Retina (tissue), 1 donor: ENCODE measurements at regions not wholly inside any gene's neighbourhood (a gene's known extent, or its start where the extent isn't known, plus 50 kb on each side); places are given as distances from the start of the nearest gene placed in this dataset.
"Not testable (repeated sequence)": the region's sequence is repeated elsewhere in the genome, so short reads cannot be mapped to it uniquely, and the experiment has no call there.

Experiments used
- DNase-seq: peaks from one replicate; pipeline ENCODE4 v3.0.0-alpha.2; 2016

DNA sequence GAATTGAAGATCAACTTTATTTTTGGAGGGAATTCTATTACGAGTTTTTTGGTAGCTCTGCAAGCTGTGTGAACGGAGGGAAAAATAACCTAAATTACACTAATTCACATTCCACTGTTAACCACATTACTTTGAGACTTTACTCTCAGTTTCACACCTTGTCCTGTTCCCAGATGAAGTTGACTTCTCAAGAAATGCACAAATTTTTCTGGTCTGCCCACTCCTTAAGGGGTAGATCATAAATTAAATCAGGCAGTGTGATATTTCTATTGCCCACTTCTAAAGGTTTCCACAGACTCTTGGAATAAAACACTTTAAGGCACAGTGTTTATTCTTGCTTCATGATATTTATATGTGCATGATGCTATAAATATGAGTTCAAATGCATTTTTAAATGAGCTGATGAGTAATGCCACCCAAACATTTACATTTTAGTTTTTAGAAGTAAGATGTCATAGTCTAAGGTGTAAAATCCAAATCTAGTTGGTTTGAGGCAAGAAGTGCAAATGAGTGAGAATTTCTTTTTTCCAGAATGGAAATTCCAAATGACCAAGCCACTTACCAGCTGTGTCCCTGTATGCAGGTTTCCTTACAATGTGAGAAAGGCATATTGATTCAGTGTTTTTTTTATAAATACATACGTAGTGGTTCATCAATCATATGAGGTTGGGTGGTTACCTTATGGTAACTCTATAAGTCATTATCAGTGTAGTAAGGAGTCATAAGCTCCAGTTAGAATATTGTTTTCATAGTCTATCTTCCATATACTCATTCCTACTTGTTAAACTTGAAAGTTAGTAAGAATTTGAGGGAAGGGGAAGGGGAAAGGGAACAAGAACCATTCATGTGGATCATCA is 437.7 kb upstream of the MEF2C start:
- no peak for DNase-seq

DNA sequence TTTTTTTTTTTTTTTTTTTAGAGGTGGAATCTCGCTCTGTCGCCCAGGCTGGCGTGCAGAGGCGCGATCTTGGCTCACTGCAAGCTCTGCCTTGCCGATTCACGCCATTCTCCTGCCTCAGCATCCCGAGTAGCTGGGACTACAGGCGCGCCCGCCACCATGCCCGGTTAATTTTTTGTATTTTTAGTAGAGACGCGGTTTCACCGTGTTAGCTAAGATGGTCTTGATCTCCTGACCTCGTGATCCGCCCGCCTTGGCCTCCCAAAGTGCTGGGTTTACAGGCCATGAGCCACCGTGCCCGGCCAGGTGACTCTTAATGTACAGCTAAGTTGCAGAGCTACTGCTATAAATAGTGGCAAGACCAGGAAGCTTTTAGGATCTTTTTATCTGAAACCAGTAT is 434.9 kb upstream of the MEF2C start:
- DNase-seq: not testable (repeated sequence)

DNA sequence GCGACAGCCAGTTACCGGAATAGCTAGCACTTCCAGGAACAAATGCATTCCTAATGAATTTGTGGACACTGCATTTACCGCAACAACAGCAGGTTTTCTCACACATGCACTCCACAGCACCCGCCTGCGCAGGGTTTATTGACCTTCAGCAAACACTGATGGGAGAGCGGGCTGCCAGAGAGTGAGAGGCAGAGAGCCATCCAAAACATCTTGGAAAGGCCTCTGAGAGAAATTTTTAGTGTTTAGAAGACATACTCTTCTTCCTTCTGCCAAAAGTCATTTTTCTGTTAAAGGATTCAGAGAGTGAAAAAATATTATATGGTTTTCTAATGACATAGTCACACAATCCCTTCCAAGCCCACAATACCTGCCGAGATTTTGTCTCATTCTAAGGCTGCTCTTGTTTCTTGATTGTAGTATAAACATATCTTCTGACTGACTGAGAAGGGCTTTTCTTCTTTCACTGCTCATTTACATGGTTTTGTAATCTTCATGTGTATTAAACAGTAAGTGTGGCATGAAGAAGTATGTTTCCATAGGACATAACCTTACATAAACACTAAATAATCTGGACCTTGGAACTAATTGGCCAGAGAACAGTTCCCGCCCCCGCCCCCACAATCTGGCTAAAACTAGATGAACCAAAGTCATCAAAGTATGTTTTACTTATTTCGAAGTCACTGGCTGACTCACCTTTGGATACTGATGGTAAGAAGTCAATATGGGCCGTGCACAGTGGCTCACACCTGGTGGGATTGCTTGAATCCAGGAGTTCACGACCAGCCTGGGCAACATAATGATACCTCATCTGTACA is 432.5 kb upstream of the MEF2C start:
- no peak for DNase-seq

DNA sequence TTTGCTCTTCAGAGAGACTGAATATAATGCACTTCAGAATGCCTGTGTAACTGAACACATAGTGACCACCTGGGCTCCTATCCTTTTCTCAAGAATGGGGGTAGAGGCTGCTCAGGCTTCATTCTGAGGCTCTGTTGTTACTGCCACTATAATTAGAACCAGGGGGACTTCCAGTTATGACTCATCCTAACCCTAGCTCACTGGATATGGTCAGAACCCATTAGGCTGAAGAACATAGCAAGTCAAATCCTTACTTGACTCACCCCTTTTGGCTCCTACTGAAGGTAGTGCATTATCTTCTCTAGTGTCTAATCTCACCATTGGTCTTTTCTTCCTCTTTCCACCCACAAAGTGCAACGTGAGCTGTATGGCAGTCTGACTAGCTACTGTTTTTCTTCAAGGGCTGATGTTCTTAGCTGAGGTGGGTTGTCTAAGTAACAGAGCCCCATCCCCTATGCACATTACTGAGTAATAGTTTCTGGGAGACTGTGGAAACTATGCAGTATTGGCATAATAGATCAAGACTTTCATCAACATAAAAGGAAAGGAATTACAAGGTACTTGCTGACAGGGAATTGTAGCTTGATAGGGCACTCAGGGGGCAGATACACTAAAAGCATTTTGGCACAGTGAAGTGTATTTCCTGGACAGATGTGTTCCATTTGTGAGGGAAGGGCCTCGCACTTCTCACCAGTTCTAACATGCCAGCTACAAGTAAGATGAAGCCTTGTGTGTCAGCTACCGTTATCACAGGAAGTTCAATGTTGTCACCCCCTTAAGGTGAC is 431.0 kb upstream of the MEF2C start:
- no peak for DNase-seq

DNA sequence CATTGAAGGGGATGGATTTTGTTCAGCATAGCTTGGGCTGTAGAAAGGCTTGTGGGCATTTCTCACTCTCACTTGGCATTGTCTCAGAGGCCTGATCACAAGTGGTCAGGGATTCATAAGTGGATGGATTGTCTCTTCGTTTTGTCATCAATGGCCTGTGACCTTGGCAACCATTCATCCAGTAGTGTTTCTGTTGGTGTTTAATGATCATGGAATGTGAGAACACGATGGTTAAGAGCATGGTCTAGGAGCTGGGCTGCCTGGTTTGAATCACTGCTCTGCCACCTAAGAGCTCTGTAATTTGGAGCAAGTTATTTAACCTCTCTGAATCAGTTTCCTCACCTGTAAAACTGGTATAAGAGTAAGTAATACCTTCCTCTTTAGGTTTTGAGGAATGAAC is 430.1 kb upstream of the MEF2C start:
- no peak for DNase-seq

DNA sequence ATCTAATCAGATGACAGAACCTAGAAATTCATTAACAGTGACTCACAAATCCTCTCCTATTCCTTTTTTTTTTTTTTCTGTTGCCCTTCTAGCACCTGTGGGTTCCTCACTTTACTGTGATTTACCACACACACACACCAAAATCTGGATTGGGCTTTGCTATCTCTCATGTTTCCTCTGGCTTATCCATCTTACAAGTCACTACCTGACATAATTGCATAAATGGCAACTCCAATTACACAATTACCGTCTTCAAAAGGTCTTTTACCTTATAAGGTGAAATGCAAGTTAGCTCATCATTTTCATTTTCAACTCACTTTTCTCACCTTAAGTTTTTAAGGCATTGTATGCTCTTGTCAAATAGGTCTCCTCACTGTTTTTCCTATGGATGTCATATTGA is 426.3 kb upstream of the MEF2C start:
- DNase-seq: no peak

DNA sequence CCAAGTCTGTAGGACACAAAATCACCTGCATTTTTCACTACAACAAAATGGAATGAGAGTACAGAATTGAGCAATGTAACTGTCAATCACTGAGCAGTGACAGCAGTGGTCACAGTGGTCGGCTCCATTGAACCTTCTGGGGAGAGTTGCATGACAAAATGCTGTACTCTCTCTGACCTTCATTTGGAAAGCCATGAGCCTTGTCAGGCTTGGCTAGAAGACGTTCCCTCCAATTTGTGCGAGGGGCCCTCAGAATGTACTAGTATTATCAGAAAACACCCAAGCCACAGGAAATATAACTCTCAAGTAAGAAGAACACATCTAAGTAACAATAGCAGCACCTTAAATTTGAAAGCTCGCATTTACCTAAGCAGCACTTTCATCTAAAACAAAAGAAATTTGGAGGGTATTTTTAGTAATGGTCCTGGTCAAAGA is 425.6 kb upstream of the MEF2C start:
- DNase-seq: no peak

DNA sequence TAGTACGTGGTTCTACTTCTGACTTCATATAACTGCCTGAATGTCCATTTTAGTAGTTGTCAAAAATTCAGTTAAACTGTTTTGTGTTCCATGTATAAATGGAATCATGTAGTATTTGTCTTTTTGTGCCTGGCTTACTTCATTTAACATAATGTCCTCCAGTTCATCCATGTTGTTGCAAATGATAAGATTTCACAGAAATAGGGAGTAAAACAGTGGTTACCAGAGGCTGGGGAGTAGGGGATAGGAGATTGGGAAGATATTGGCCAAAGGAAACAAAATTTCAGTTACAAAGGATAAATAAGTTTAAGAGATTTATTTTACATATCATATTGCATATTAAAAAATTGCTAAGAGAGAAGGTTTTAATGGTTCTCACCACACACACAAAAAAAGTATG is 425.0 kb upstream of the MEF2C start:
- no peak for DNase-seq

DNA sequence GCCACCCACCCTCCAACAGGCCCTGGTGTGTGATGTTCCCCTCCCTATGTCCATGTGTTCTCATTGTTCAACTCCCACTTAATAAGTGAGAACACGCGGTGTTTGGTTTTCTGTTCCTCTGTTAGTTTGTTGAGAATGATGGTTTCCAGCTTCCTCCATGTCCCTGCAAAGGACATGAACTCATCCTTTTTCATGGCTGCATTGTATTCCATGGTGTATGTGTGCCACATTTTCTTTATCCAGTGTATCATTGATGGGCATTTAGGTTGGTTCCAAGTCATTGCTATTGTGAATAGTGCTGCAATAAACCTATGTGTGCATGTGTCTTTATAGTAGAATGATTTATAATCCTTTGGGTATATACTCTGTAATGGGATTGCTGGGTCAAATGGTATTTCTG is 424.2 kb upstream of the MEF2C start:
- not testable (repeated sequence) for DNase-seq

DNA sequence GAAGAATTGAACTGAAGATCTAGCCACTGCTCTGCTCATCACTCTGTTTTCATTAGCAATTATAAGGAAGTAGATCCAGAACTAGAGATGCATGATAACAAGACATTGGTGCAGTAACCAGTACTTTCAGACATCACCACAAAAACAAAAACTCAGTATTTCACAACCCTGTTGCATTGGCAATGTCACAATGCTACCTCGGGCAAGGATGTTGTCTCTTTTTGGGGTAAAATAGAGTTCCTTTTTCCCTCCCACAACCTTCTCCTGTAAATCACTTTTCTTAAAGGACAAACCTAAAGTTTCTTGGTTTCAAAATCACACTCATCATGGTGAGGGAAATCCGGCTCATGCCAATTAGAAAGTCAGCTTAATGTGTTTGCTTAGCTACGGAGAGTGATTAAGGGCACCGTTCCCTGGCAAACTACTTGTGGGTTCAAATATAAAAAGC is 420.1 kb upstream of the MEF2C start:
- no peak for DNase-seq

DNA sequence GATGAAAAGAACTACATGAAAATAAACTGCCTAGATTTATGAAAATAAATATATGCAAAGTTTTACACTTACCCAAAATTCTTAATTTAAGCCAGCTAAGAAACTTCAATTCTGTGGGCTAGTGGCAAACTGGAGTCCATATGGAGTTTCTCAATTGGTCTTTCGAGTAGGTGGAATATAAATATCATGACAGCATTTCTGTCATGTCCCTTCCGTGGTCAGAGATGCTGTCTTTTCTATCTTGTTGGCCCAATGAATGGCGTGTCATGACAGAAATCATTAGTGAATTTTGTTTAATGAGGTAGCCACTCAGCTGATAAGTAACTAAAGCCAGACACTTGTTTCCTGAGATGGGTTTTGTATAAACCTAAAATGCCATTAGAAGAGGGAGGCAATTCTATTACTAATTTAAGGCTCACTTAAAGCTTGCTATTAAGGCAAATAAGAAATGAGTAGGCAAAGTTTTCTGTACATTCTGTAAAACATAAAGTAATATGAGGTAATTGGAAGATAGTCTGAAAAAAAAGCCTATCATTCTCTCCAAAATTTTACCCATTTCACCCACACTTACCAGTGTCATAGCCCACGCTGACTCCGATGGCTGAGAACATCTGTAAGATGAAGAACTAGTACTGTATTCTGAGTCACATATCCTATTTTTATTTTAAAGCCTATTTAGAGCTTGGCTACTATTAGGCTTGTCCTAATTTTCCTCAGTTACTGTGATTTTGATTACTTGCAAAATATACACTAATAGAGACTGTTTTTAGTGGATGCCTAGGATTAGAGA is 419.3 kb upstream of the MEF2C start:
- DNase-seq: no peak

DNA sequence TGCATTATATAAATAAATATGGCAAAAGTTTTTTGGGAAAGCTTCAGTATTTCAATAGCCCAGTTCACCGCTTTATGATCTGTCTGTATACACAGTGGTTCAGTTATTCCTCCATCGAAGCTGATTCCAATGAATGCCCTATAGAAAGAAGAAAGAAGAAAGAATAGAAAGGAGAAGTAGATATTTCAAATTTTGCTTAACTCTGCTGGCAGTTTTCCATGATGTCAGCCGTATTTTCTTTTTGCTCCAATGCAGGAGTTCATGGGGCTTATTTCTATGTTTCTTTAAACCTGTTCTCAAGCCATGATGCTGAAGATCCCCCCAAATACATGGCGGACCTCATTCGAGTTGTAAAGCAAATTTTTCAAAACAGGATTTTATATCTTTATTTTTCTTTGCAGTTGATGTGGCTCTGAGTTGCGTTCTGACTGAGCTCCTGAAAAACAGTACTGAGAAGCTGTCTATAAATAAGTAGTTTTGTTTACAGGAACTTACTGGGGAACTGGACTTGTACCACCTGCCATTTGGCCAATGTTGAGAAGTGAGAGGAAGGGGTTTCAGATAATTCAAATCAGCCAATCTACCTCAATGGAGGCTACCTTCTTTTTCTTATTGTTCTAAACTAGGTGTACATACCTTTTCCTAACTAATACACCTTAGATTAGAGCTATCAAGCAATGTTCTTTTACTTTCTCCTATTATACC is 418.5 kb upstream of the MEF2C start:
- DNase-seq: no peak

DNA sequence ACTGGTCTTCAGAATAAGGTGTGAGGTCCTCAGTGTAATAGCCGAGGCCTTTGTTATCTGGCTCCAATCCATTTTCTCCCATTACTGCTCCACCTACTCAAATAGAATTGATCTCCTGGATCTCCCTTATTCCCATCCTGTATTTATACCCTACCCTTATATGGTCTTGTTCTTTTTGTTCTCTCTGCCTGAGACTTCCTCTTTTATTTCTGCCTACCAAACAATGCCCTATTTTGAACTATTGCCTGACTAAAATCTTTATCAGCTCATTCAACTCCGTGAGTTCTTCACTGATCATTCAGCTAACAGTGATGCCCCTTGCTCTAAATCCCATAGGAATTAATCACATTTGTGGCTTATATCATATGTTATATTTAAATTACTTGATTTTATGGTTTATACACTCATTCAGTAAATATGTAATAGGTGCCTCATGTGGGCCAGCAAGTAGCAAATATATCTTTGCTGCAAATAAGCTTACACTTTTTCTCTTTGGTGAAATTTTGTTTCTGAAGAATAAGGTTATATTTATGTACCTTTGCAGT is 417.5 kb upstream of the MEF2C start:
- no peak for DNase-seq

DNA sequence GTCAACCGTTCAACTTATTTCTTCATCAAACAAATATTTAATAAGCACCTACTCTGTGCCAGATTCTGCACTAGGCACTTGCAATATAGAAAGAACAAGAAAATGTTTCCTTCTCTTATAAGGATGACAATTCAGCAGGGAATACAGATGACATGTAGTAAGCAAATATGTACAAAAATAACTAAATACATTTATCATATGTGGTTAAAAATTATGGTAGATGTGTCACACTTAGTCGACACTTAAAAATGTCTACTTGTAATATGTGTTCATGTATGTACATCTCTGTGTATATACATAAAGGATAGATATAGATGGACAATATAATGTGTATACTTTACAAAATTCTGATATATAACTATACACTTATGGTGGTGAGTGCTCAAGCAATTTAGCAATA is 417.0 kb upstream of the MEF2C start:
- no peak for DNase-seq

DNA sequence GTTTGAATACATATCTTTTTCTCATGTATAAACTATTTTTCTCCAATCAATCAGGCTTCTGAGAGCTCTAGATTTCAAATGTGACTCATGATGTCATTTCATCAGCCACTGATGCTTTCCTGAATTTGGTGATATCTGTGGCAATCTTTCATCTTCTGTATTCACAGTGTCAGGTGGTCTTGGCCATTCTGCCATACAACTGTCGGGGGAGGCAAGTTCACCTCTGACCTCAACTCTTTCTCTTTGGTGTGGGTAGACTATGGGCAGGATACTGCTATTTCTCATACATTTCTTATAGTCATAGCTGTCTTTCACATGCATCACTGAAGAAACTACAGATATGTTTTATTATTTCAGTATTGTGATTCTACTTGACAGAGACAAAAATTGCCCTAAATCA is 414.1 kb upstream of the MEF2C start:
- no peak for DNase-seq

DNA sequence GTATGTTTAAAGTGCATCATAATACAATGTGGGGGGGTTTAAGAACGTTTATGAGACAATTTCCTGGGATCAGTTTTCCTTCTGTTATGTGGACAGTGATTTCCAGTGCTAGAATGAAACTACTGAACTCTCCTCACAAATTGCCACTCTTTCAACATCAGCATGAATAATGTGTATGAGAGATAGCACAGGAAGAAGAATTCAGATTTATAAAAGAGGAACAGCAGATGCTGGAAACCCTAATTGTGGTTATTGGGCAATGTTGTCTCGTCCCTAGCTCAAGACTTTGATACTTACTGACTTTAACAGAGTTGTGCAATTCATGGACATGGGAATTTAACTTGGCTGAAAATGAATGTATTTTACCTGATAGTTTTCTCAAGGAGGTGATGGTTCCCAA is 410.8 kb upstream of the MEF2C start:
- DNase-seq: no peak

DNA sequence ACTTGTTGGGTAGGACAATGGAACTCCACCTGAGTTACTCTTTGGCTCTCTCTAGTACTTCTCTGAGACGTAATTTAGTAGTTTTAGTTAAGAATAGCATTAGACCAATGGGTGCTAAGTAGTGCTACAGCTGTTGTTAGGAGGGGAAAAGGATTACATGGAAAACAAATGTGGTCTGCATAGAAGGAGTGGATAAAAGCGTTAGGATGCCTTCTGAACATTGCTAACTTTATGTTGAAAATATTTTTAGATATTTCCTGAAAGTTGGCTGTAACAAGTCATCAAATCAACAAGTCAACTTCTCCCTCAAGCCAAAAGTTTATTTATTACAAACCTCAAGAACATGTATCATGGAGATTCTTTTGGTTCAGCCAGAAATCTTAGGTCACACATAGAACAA is 409.5 kb upstream of the MEF2C start:
- no peak for DNase-seq

DNA sequence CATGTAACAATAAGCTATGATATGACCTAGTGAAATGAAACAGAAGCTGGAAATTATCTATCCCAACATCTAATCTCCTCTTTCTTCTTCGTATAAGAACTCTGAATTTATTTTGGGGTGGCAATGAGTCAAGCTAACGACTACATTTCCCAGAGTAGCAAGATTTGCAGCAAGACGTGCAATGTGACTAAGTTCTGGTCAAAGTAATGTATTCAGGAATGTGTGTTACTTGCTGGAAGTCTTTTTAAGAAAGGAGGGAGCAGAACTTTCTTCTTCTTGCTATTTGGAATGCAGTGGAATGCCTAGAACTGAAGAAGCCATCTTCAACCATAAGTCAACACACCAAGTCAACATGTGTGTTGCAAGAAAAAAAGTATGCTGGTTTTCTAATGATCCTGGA is 406.6 kb upstream of the MEF2C start:
- DNase-seq: no peak

DNA sequence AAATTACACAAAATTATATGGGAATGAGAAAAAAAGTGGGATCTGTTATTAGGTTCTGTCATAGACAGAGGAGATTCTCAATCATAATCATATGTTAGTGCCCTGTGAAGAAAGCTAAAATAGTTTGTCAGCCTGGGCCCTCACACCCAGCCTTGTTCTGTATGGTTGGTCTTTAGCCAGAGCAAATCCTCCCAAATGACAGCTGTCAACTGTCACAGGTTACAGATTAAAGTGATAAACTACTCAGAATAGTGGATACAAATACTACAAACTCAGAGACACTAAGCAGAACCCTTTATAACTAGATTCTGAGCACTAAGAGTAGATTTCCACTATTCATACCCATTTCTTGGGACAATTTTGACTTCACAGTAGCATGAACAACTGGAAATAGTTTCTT is 405.0 kb upstream of the MEF2C start:
- no peak for DNase-seq

DNA sequence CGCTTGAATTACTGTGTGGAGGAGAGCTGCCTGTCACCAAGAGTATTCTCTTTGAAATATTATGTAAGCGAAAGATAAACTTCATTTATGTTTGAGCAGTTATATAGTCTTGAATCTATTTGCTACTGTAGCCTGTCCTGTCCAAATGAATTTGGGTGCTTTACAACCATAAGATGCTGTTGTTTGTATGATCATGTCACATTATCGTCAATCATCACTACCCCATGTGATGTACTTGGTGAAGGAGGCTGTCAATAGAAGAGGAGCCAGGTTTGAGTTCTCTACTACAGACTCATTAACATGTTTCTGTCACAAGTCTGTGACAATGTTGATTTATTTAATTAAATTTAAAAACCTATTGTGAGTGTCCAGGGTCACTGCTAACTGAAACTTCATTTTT is 403.3 kb upstream of the MEF2C start:
- DNase-seq: no peak

DNA sequence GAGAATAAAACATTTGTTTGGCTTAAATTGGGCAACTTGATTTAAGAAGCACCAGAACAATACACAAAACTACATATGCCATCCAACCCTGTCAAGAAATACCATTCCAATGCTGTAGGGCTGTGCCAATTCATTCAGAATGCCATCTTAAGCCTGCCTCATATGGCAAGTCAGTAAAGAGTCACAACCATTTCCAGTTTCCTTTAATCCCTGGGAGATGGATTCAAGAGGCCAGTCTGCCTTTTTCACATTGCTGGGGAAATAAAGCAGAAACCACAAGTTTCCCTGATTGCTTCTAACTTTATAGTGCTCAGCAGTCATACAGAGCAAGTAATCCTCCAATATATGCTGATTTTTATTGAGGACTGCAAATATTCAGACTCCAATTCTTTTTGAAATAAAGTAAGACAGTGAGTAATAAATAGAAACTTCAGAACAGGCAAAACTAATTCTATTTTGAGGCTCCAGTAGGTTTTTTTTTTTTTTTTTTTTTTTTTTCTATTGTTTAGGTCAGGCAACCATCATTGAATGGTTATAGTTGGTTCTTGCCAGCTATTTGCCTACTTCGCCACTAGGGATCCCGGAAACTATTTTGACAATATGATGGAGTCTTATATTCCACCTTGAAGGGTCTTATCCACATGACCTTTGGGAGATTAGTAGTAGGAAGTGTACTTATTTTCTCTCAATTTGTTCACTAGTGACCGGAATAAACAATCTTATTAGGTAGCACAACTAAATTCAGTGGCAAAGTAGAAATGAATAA is 400.9 kb upstream of the MEF2C start:
- no peak for DNase-seq
